H7 (cell line): ENCODE measurements at regions not wholly inside any gene's neighbourhood (a gene's known extent, or its start where the extent isn't known, plus 50 kb on each side); places are given as distances from the start of the nearest gene placed in this dataset.

Source experiments
- DNase-seq: peaks from one replicate; pipeline ENCODE4 v3.0.0; 2012
- H3K27me3 ChIP-seq: 2 replicates; pipeline ENCODE4 v1.6.0; 2011; ENCODE audit warnings: mild to moderate bottlenecking, low read length; ENCODE audit not compliant: control insufficient read depth, insufficient read depth
- H3K36me3 ChIP-seq: replicated peaks from 2 replicates; pipeline ENCODE4 v1.5.1; 2011; ENCODE audit warnings: low read length; ENCODE audit not compliant: control insufficient read depth, insufficient read depth
- H3K4me3 ChIP-seq: 2 replicates; pipeline ENCODE4 v1.5.1; 2011; ENCODE audit warnings: low read depth, mild to moderate bottlenecking, control low read depth, low read length, moderate library complexity; ENCODE audit not compliant: insufficient read depth

- Histone ChIP-seq H3K4me3 (no peak overlapping the region), H3K36me3 (no peaks in the 10 kb centered on the region), H3K27me3 (no peaks in the 10 kb centered on the region)
- DNase-seq, result no peak
Observed at GRCh38 chr16:76756423-76756822, 434.6 kb upstream of the MON1B start.

GRCh38 chr16:76756951-76757350 lies 434.0 kb upstream of the MON1B start:
- Histone ChIP-seq H3K4me3 (no peak overlapping the region), H3K27me3 (no peaks in the 10 kb centered on the region), H3K36me3 (no peaks in the 10 kb centered on the region)
- no peak for DNase-seq

GRCh38 chr16:76766538-76766937 lies 424.5 kb upstream of the MON1B start:
- no peaks in the 10 kb centered on the region for H3K36me3 ChIP-seq
- DNase-seq, result no peak
- H3K27me3 ChIP-seq, result no peaks in the 10 kb centered on the region
- no peak overlapping the region for H3K4me3 ChIP-seq

GRCh38 chr16:76768316-76768715 lies 422.7 kb upstream of the MON1B start:
- no peak for DNase-seq
- H3K4me3 ChIP-seq, result no peak overlapping the region
- no peaks in the 10 kb centered on the region for H3K27me3 ChIP-seq
- H3K36me3 ChIP-seq, result no peaks in the 10 kb centered on the region

GRCh38 chr16:76768948-76769347 lies 422.0 kb upstream of the MON1B start:
- Histone ChIP-seq H3K36me3 (no peaks in the 10 kb centered on the region), H3K4me3 (no peak overlapping the region), H3K27me3 (no peaks in the 10 kb centered on the region)
- no peak for DNase-seq

- Histone ChIP-seq H3K4me3 (no peak overlapping the region), H3K27me3 (no peaks in the 10 kb centered on the region)
- DNase-seq, result no peak
Observed at GRCh38 chr16:76771216-76771615, 419.8 kb upstream of the MON1B start.

GRCh38 chr16:76777721-76778465 lies 413.1 kb upstream of the MON1B start:
- Histone ChIP-seq H3K36me3 (no peaks in the 10 kb centered on the region), H3K4me3 (no peak overlapping the region), H3K27me3 (no peaks in the 10 kb centered on the region)
- DNase-seq, result no peak

More at GRCh38 chr16:76771216-76771615, 419.8 kb upstream of the MON1B start:
- no peaks in the 10 kb centered on the region for H3K36me3 ChIP-seq

- Histone ChIP-seq H3K36me3 (no peaks in the 10 kb centered on the region), H3K27me3 (no peaks in the 10 kb centered on the region), H3K4me3 (no peak overlapping the region)
- DNase-seq, result no peak
Observed at GRCh38 chr16:76780556-76780955, 410.4 kb upstream of the MON1B start.

GRCh38 chr16:76784530-76784929 lies 406.5 kb upstream of the MON1B start:
- Histone ChIP-seq H3K4me3 (no peak overlapping the region), H3K36me3 (no peaks in the 10 kb centered on the region), H3K27me3 (no peaks in the 10 kb centered on the region)
- DNase-seq, result no peak

- no peak overlapping the region for H3K4me3 ChIP-seq
- H3K27me3 ChIP-seq, result no peaks in the 10 kb centered on the region
- no peaks in the 10 kb centered on the region for H3K36me3 ChIP-seq
- no peak for DNase-seq
Observed at GRCh38 chr16:76787394-76787793, 403.6 kb upstream of the MON1B start.

- no peak for DNase-seq
- Histone ChIP-seq H3K36me3 (no peaks in the 10 kb centered on the region), H3K27me3 (no peaks in the 10 kb centered on the region), H3K4me3 (no peak overlapping the region)
Observed at GRCh38 chr16:76791151-76791550, 399.8 kb upstream of the MON1B start.

GRCh38 chr16:76796416-76796815 lies 394.6 kb upstream of the MON1B start:
- Histone ChIP-seq H3K27me3 (no peaks in the 10 kb centered on the region), H3K36me3 (no peaks in the 10 kb centered on the region), H3K4me3 (no peak overlapping the region)
- no peak for DNase-seq

- H3K27me3 ChIP-seq, result no peaks in the 10 kb centered on the region
- H3K4me3 ChIP-seq, result no peak overlapping the region
- no peaks in the 10 kb centered on the region for H3K36me3 ChIP-seq
- DNase-seq, result no peak
Observed at GRCh38 chr16:76796978-76797377, 394.0 kb upstream of the MON1B start.

- H3K4me3 ChIP-seq, result no peak overlapping the region
- no peaks in the 10 kb centered on the region for H3K36me3 ChIP-seq
- H3K27me3 ChIP-seq, result no peaks in the 10 kb centered on the region
- DNase-seq, result no peak
Observed at GRCh38 chr16:76797457-76797856, 393.5 kb upstream of the MON1B start.

- no peaks in the 10 kb centered on the region for H3K36me3 ChIP-seq
- no peak overlapping the region for H3K4me3 ChIP-seq
- no peak for DNase-seq
- H3K27me3 ChIP-seq, result no peaks in the 10 kb centered on the region
Observed at GRCh38 chr16:76800196-76800595, 390.8 kb upstream of the MON1B start.

- H3K4me3 ChIP-seq, result no peak overlapping the region
- H3K36me3 ChIP-seq, result no peaks in the 10 kb centered on the region
- DNase-seq, result no peak
- H3K27me3 ChIP-seq, result no peaks in the 10 kb centered on the region
Observed at GRCh38 chr16:76801357-76801756, 389.6 kb upstream of the MON1B start.
